H1 (cell line): ENCODE measurements at regions not wholly inside any gene's neighbourhood (a gene's known extent, or its start where the extent isn't known, plus 50 kb on each side); places are given as distances from the start of the nearest gene placed in this dataset.

ENCODE experiments used
- RBBP5 ChIP-seq: IDR thresholded peaks from 2 replicates; pipeline ENCODE4 v1.7.1; 2012; ENCODE audit warnings: low read depth, mild to moderate bottlenecking, inconsistent platforms, low read length, moderate library complexity, borderline replicate concordance

- TF ChIP-seq RBBP5 = no peak
Measured at GRCh38 chr5:166784545-166785078, 1506.8 kb upstream of the WWC1 start (continued).
